Skeletal muscle tissue (tissue), 3 donors: ENCODE measurements at regions not wholly inside any gene's neighbourhood (a gene's known extent, or its start where the extent isn't known, plus 50 kb on each side); places are given as distances from the start of the nearest gene placed in this dataset.

Source experiments
- H3K27ac ChIP-seq: one replicate; pipeline ENCODE4 v1.7.0; 2013; ENCODE audit warnings: mild to moderate bottlenecking, low read depth, low read length, inconsistent platforms
- H3K27me3 ChIP-seq, 3 donors: one replicate each; pipeline ENCODE4 v1.7.0; 2013; ENCODE audit warnings: low read length in 3 of 3; ENCODE audit not compliant: control insufficient read depth in 3 of 3, insufficient read depth in 3 of 3
- H3K36me3 ChIP-seq, 3 donors: one replicate each; pipeline ENCODE4 v1.7.0; 2013; ENCODE audit warnings: low read length in 3 of 3; ENCODE audit not compliant: control insufficient read depth in 3 of 3, insufficient read depth in 3 of 3
- H3K4me1 ChIP-seq, 3 donors: one replicate each; pipeline ENCODE4 v1.7.0; 2013; ENCODE audit warnings: low read length in 3 of 3, mild to moderate bottlenecking in 3 of 3; ENCODE audit not compliant: control insufficient read depth in 3 of 3, insufficient read depth in 3 of 3
- H3K4me3 ChIP-seq, 3 donors: one replicate each; pipeline ENCODE4 v1.7.0; 2013; ENCODE audit warnings: low read length in 3 of 3
- H3K9ac ChIP-seq, 3 donors: one replicate each; pipeline ENCODE4 v1.7.0; 2013; ENCODE audit warnings: low read length in 3 of 3, mild to moderate bottlenecking in 3 of 3, moderate library complexity in 2 of 3, low read depth in 1 of 3
- H3K9me3 ChIP-seq, 3 donors: one replicate each; pipeline ENCODE4 v1.7.0; 2013; ENCODE audit warnings: low read length in 3 of 3; ENCODE audit not compliant: control insufficient read depth in 3 of 3
- donor health status: Osteomylitis.

GRCh38 chr2:409523-409922, 121.6 kb upstream of the ALKAL2 start:
- H3K27ac ChIP-seq: no peak overlapping the region
- no peak overlapping the region for H3K9ac ChIP-seq
- H3K9me3 ChIP-seq: peaks cover 0 to 9% (median 2%) of the 10 kb centered on the region in 3 donors
- no peak overlapping the region for H3K4me3 ChIP-seq
- H3K27me3 ChIP-seq: peaks cover 3 to 10% (median 5%) of the 10 kb centered on the region in 3 donors
- H3K36me3 ChIP-seq: no peaks in the 10 kb centered on the region
- H3K4me1 ChIP-seq: no peaks in the 10 kb centered on the region

GRCh38 chr2:407630-408029, 119.7 kb upstream of the ALKAL2 start:
- Histone ChIP-seq H3K27me3 (peaks cover 3 to 10% (median 5%) of the 10 kb centered on the region in 3 donors), H3K4me3 (no peak overlapping the region), H3K36me3 (no peaks in the 10 kb centered on the region)

GRCh38 chr2:406876-407275, 119.0 kb upstream of the ALKAL2 start:
- Histone ChIP-seq H3K9me3 (peaks cover 0 to 6% (median 2%) of the 10 kb centered on the region in 3 donors), H3K9ac (no peak overlapping the region), H3K27me3 (peaks cover 3 to 10% (median 5%) of the 10 kb centered on the region in 3 donors), H3K36me3 (no peaks in the 10 kb centered on the region), H3K27ac (no peak overlapping the region), H3K4me1 (no peaks in the 10 kb centered on the region), H3K4me3 (no peak overlapping the region)

More at GRCh38 chr2:407630-408029, 119.7 kb upstream of the ALKAL2 start:
- H3K9ac ChIP-seq: no peak overlapping the region
- H3K27ac ChIP-seq: no peak overlapping the region
- no peaks in the 10 kb centered on the region for H3K4me1 ChIP-seq
- H3K9me3 ChIP-seq: peaks cover 0 to 8% (median 2%) of the 10 kb centered on the region in 3 donors

GRCh38 chr2:406231-406630, 118.3 kb upstream of the ALKAL2 start:
- peaks cover 0 to 5% (median 2%) of the 10 kb centered on the region in 3 donors for H3K9me3 ChIP-seq
- H3K36me3 ChIP-seq: no peaks in the 10 kb centered on the region
- H3K9ac ChIP-seq: no peak overlapping the region
- H3K4me3 ChIP-seq: no peak overlapping the region
- no peak overlapping the region for H3K27ac ChIP-seq
- H3K27me3 ChIP-seq: peaks cover 3 to 10% (median 5%) of the 10 kb centered on the region in 3 donors
- no peaks in the 10 kb centered on the region for H3K4me1 ChIP-seq

GRCh38 chr2:404581-404980, 116.7 kb upstream of the ALKAL2 start:
- Histone ChIP-seq H3K36me3 (no peaks in the 10 kb centered on the region), H3K4me1 (no peaks in the 10 kb centered on the region), H3K9me3 (no peaks in the 10 kb centered on the region), H3K9ac (no peak overlapping the region), H3K4me3 (no peak overlapping the region), H3K27ac (no peak overlapping the region), H3K27me3 (peaks cover 0 to 10% (median 0%) of the 10 kb centered on the region in 3 donors)

GRCh38 chr2:403682-404081, 115.8 kb upstream of the ALKAL2 start:
- no peak overlapping the region for H3K27ac ChIP-seq
- no peak overlapping the region for H3K4me3 ChIP-seq
- H3K9ac ChIP-seq: no peak overlapping the region
- no peaks in the 10 kb centered on the region for H3K36me3 ChIP-seq
- H3K4me1 ChIP-seq: no peaks in the 10 kb centered on the region
- H3K27me3 ChIP-seq: peaks cover 0 to 10% (median 0%) of the 10 kb centered on the region in 3 donors
- H3K9me3 ChIP-seq: no peaks in the 10 kb centered on the region

- Histone ChIP-seq H3K4me3 (no peak overlapping the region), H3K9me3 (no peaks in the 10 kb centered on the region), H3K36me3 (no peaks in the 10 kb centered on the region), H3K27me3 (peaks cover 0 to 8% (median 0%) of the 10 kb centered on the region in 3 donors), H3K27ac (no peak overlapping the region), H3K4me1 (no peaks in the 10 kb centered on the region), H3K9ac (no peak overlapping the region)
Observed at GRCh38 chr2:402721-403120, 114.8 kb upstream of the ALKAL2 start.

DNA sequence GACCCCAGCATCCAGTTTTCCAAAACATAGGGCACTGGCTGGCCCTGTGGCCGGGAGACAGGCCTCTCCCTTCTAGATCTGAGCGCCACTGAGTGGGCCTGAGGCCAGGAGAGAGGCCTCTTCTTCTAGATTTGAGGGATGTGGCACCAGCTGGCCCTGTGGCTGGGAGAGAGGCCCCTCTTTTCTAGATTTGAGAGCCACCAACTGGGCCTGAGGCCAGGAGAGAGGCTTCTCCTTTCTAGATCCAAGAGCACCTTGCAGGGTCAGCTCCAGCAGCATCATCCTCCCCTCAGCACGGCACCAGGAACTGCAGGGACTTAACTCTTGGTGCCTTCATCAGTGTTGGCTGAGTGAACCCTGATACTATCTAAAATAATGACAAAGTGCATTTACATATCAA, 114.3 kb upstream of the ALKAL2 start:
- Histone ChIP-seq H3K9ac (no peak overlapping the region), H3K9me3 (no peaks in the 10 kb centered on the region), H3K27me3 (peaks cover 0 to 3% (median 0%) of the 10 kb centered on the region in 3 donors), H3K27ac (no peak overlapping the region), H3K36me3 (no peaks in the 10 kb centered on the region), H3K4me3 (no peak overlapping the region), H3K4me1 (no peaks in the 10 kb centered on the region)

- H3K36me3 ChIP-seq: no peaks in the 10 kb centered on the region
- no peaks in the 10 kb centered on the region for H3K4me1 ChIP-seq
- H3K27ac ChIP-seq: no peak overlapping the region
- H3K9me3 ChIP-seq: no peaks in the 10 kb centered on the region
- H3K4me3 ChIP-seq: no peak overlapping the region
- no peak overlapping the region for H3K9ac ChIP-seq
- no peaks in the 10 kb centered on the region for H3K27me3 ChIP-seq
Observed at GRCh38 chr2:401019-401679, 113.3 kb upstream of the ALKAL2 start.

- no peaks in the 10 kb centered on the region for H3K4me1 ChIP-seq
- peaks cover 0 to 5% (median 3%) of the 10 kb centered on the region in 3 donors for H3K27me3 ChIP-seq
- H3K9ac ChIP-seq: no peak overlapping the region
- no peaks in the 10 kb centered on the region for H3K9me3 ChIP-seq
- no peak overlapping the region for H3K27ac ChIP-seq
- no peak overlapping the region for H3K4me3 ChIP-seq
- no peaks in the 10 kb centered on the region for H3K36me3 ChIP-seq
Observed at GRCh38 chr2:397926-398325, 110.0 kb upstream of the ALKAL2 start.
